Stimulated activated naive B cell treated with anti-CD40 and anti-IgM and Interleukin-4, amounts not matched to agents 10 μg/mL and 1 μg/mL and 100 μg/mL, for 72 hours (primary cell): ENCODE measurements at regions not wholly inside any gene's neighbourhood (a gene's known extent, or its start where the extent isn't known, plus 50 kb on each side); places are given as distances from the start of the nearest gene placed in this dataset.
"Not testable (repeated sequence)": the region's sequence is repeated elsewhere in the genome, so short reads cannot be mapped to it uniquely, and the experiment has no call there.

Experiments
- ATAC-seq, 2 donors: fragments of 150-1000 bp; cut with Tn5 transposase; replicated peaks; 2 replicates each; pipeline ENCODE4 v1.10.0; 2021; ENCODE audit warnings: moderate library complexity in 1 of 2
- DNase-seq: peaks from one replicate; pipeline ENCODE4 v3.0.0; 2021
- H3K27ac Mint-ChIP-seq: one replicate; pipeline ENCODE4 v1.8.0; 2022; ENCODE audit warnings: mild to moderate bottlenecking, mixed read lengths
- H3K27me3 Mint-ChIP-seq, 2 donors: one replicate each; pipeline ENCODE4 v1.8.0; 2022; ENCODE audit warnings: mixed read lengths in 2 of 2
- H3K36me3 Mint-ChIP-seq, 2 donors: one replicate each; pipeline ENCODE4 v1.8.0; 2022; ENCODE audit warnings: mixed read lengths in 2 of 2, mild to moderate bottlenecking in 1 of 2
- H3K4me1 Mint-ChIP-seq, 2 donors: one replicate each; pipeline ENCODE4 v1.8.0; 2022; ENCODE audit warnings: mixed read lengths in 2 of 2, mild to moderate bottlenecking in 1 of 2
- H3K4me3 Mint-ChIP-seq, 2 donors: one replicate each; pipeline ENCODE4 v1.8.0; 2022; ENCODE audit warnings: mild to moderate bottlenecking in 2 of 2, mixed read lengths in 2 of 2, moderate library complexity in 1 of 2
- H3K9me3 Mint-ChIP-seq, 2 donors: one replicate each; pipeline ENCODE4 v1.8.0; 2022; ENCODE audit warnings: mixed read lengths in 2 of 2, mild to moderate bottlenecking in 1 of 2

- no peak for ATAC-seq
- Mint-ChIP-seq H3K4me3 (no peak overlapping the region), H3K27ac (no peak overlapping the region), H3K27me3 (no peaks in the 10 kb centered on the region), H3K4me1 (no peaks in the 10 kb centered on the region), H3K36me3 (no peaks in the 10 kb centered on the region), H3K9me3 (no peaks in the 10 kb centered on the region)
- no peak for DNase-seq
Measured at GRCh38 chr1:229864686-229865230, 202.3 kb upstream of the GALNT2 start.

GRCh38 chr1:229865321-229865720 lies 201.7 kb upstream of the GALNT2 start:
- DNase-seq, H3K36me3 Mint-ChIP-seq, ATAC-seq, H3K4me1 Mint-ChIP-seq, H3K4me3 Mint-ChIP-seq, H3K27ac Mint-ChIP-seq, H3K27me3 Mint-ChIP-seq, H3K9me3 Mint-ChIP-seq: not testable (repeated sequence)

DNA sequence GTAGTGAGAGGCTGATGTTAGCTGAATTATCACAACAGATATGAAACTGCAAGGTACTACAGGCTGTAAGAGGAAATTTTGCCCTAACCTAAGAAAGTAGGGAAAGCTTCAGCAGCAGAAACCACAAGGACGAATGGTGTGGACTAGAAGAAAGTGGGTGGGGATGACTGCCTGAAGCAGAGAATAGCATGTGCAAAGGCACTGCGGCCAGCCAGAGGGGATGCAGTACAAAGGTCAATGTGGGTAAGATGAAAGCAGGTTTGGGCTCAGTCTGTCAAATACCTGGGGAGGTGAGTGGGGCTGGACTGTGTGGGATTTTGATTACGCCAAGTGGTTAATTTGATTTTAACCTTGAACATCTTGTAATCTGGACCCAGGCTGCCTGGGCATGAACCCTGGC lies 199.3 kb upstream of the GALNT2 start:
- no peaks in the 10 kb centered on the region for H3K36me3 Mint-ChIP-seq
- H3K4me1 Mint-ChIP-seq = no peaks in the 10 kb centered on the region
- H3K4me3 Mint-ChIP-seq = no peak overlapping the region
- H3K27ac Mint-ChIP-seq = no peak overlapping the region
- no peak for ATAC-seq
- DNase-seq = no peak
- peaks cover 0 to 5% of the 10 kb centered on the region in 2 donors for H3K27me3 Mint-ChIP-seq
- no peaks in the 10 kb centered on the region for H3K9me3 Mint-ChIP-seq

DNA sequence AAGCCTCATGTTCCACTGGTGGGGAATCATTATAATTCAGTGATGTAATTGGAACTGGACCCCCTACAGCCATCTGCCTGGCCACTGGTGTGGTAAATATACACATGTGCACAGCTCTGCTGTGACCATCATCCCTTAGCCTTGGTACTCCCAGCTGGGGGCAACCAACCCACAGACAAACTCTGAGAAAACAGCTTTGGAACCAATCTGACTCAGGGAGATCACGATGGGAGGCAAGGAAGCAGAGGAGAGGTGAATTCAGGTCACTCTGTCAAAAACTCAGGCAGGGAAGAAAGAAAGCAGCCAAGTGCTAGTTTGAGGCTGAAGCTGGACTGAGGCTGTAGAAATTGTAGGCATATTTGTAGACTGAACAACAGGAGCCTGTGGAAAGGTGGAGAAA lies 197.8 kb upstream of the GALNT2 start:
- H3K4me1 Mint-ChIP-seq = no peaks in the 10 kb centered on the region
- ATAC-seq (no peak), DNase-seq (no peak)
- H3K36me3 Mint-ChIP-seq = no peaks in the 10 kb centered on the region
- peaks cover 0 to 5% of the 10 kb centered on the region in 2 donors for H3K27me3 Mint-ChIP-seq
- H3K9me3 Mint-ChIP-seq = no peaks in the 10 kb centered on the region
- no peak overlapping the region for H3K27ac Mint-ChIP-seq
- H3K4me3 Mint-ChIP-seq = no peak overlapping the region

GRCh38 chr1:229869687-229870086 lies 197.4 kb upstream of the GALNT2 start:
- DNase-seq = no peak
- Mint-ChIP-seq H3K4me1 (no peaks in the 10 kb centered on the region), H3K27me3 (peaks cover 0 to 5% of the 10 kb centered on the region in 2 donors), H3K36me3 (no peaks in the 10 kb centered on the region), H3K4me3 (no peak overlapping the region), H3K9me3 (no peaks in the 10 kb centered on the region), H3K27ac (no peak overlapping the region)
- no peak for ATAC-seq

- no peak for ATAC-seq
- H3K4me3 Mint-ChIP-seq = no peak overlapping the region
- H3K4me1 Mint-ChIP-seq = no peaks in the 10 kb centered on the region
- H3K36me3 Mint-ChIP-seq = no peaks in the 10 kb centered on the region
- no peak overlapping the region for H3K27ac Mint-ChIP-seq
- H3K27me3 Mint-ChIP-seq = peaks cover 0 to 5% of the 10 kb centered on the region in 2 donors
- H3K9me3 Mint-ChIP-seq = no peaks in the 10 kb centered on the region
- no peak for DNase-seq
Measured at GRCh38 chr1:229870381-229870780, 196.7 kb upstream of the GALNT2 start.

DNA sequence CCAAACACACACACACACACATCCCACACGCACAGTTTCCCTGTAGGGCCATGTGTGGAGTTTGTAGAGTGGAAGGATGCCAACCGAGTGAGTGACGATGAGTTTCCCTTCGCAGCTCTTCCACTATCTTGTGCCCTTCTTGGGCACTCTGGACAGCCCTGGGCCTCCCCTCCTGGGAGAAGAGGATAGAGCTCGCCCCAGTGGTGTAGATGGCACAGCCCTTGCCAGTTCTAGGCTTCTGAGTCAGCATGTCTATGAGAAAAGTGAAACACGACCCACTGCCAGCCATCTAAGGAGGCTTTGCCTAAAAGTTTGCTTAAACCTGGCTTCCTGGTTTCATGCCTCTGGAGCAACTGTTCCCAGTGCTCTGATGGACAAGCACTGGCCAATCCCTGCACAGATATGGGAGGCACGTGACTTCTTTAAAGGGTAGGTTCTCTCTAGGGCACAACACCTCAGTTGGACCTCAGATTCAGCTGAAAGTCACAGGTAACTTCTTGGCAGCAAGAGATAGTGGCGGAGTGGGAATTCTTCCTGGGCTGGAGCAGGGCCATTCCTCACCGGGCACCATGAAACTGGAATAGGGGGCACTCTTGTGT lies 195.9 kb upstream of the GALNT2 start:
- no peaks in the 10 kb centered on the region for H3K36me3 Mint-ChIP-seq
- peaks cover 0 to 5% of the 10 kb centered on the region in 2 donors for H3K27me3 Mint-ChIP-seq
- no peak overlapping the region for H3K4me3 Mint-ChIP-seq
- no peaks in the 10 kb centered on the region for H3K4me1 Mint-ChIP-seq
- H3K9me3 Mint-ChIP-seq = no peaks in the 10 kb centered on the region
- no peak overlapping the region for H3K27ac Mint-ChIP-seq
- no peak for DNase-seq
- no peak for ATAC-seq

- DNase-seq = no peak
- Mint-ChIP-seq H3K4me3 (no peak overlapping the region), H3K36me3 (no peaks in the 10 kb centered on the region), H3K27ac (no peak overlapping the region), H3K9me3 (no peaks in the 10 kb centered on the region), H3K4me1 (peaks cover 0 to 1% of the 10 kb centered on the region in 2 donors), H3K27me3 (peaks cover 5% of the 10 kb centered on the region in 2 donors)
- no peak for ATAC-seq
Measured at GRCh38 chr1:229874136-229874535, 192.9 kb upstream of the GALNT2 start.

- ATAC-seq (peak; percentile 42 to 58), DNase-seq (no peak)
- no peaks in the 10 kb centered on the region for H3K9me3 Mint-ChIP-seq
- peaks cover 5% of the 10 kb centered on the region in 2 donors for H3K27me3 Mint-ChIP-seq
- H3K27ac Mint-ChIP-seq = no peak overlapping the region
- H3K4me1 Mint-ChIP-seq = peaks cover 0 to 1% of the 10 kb centered on the region in 2 donors
- H3K36me3 Mint-ChIP-seq = no peaks in the 10 kb centered on the region
- H3K4me3 Mint-ChIP-seq = no peak overlapping the region
Measured at GRCh38 chr1:229874609-229875008, 192.4 kb upstream of the GALNT2 start.

- Mint-ChIP-seq H3K27ac (no peak overlapping the region), H3K27me3 (peaks cover 5% of the 10 kb centered on the region in 2 donors), H3K4me1 (peaks cover 0 to 1% of the 10 kb centered on the region in 2 donors), H3K36me3 (no peaks in the 10 kb centered on the region), H3K9me3 (no peaks in the 10 kb centered on the region), H3K4me3 (no peak overlapping the region)
- ATAC-seq (no peak), DNase-seq (no peak)
Measured at GRCh38 chr1:229875086-229875485, 192.0 kb upstream of the GALNT2 start.

DNA sequence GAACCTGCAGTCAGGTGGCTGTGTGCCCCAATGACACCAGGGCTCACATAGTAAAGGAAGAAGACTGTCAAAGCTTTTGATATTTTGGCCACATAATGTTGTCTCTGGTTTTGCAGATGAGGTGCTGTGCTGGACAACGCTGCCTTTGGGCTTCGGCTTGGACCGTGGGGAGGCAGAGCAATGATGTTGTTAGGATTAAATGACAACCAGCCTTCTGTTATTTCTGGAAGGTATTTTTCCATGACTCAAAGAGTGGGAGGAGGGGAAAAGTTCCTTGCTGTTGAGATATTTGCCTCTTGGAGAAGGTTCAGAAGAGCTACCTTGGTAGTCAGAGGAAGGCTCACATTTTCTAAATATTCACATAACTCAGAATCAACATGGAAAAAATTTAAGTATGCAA lies 187.3 kb upstream of the GALNT2 start:
- ATAC-seq (no peak), DNase-seq (no peak)
- H3K27me3 Mint-ChIP-seq = peaks cover 11 to 12% of the 10 kb centered on the region in 2 donors
- H3K4me3 Mint-ChIP-seq = no peak overlapping the region
- H3K4me1 Mint-ChIP-seq = peaks cover 1 to 6% of the 10 kb centered on the region in 2 donors
- H3K36me3 Mint-ChIP-seq = no peaks in the 10 kb centered on the region
- no peaks in the 10 kb centered on the region for H3K9me3 Mint-ChIP-seq
- H3K27ac Mint-ChIP-seq = no peak overlapping the region

- DNase-seq (no peak), ATAC-seq (no peak)
- Mint-ChIP-seq H3K27ac (no peak overlapping the region), H3K4me1 (peaks cover 1 to 6% of the 10 kb centered on the region in 2 donors), H3K36me3 (no peaks in the 10 kb centered on the region), H3K27me3 (peaks cover 11 to 12% of the 10 kb centered on the region in 2 donors), H3K9me3 (no peaks in the 10 kb centered on the region), H3K4me3 (no peak overlapping the region)
Measured at GRCh38 chr1:229880271-229881170, 186.5 kb upstream of the GALNT2 start.

DNA sequence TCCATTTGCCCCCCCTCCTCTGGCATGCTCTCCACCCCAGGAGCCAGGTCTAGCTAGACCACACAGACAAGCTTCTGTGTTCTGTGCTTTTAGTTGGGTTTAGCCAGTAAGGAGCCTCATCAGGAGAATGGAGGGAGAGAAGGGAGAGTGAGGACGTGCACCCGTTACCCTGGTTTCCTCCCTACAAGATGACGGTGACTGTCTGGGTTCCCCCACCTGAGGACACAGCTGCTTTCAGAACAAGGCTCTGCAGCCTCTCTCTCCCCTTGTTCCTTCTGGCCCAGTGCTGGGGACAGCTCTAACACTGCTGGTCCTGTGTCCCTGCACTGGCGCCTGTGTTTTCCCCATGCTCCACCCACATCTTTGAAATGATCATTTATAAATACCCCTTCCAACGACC lies 184.4 kb upstream of the GALNT2 start:
- H3K9me3 Mint-ChIP-seq = no peaks in the 10 kb centered on the region
- no peak overlapping the region for H3K4me3 Mint-ChIP-seq
- DNase-seq (no peak), ATAC-seq (no peak)
- peaks cover 1 to 6% of the 10 kb centered on the region in 2 donors for H3K4me1 Mint-ChIP-seq
- H3K27me3 Mint-ChIP-seq = peaks cover 10 to 16% of the 10 kb centered on the region in 2 donors
- no peaks in the 10 kb centered on the region for H3K36me3 Mint-ChIP-seq
- H3K27ac Mint-ChIP-seq = no peak overlapping the region

DNA sequence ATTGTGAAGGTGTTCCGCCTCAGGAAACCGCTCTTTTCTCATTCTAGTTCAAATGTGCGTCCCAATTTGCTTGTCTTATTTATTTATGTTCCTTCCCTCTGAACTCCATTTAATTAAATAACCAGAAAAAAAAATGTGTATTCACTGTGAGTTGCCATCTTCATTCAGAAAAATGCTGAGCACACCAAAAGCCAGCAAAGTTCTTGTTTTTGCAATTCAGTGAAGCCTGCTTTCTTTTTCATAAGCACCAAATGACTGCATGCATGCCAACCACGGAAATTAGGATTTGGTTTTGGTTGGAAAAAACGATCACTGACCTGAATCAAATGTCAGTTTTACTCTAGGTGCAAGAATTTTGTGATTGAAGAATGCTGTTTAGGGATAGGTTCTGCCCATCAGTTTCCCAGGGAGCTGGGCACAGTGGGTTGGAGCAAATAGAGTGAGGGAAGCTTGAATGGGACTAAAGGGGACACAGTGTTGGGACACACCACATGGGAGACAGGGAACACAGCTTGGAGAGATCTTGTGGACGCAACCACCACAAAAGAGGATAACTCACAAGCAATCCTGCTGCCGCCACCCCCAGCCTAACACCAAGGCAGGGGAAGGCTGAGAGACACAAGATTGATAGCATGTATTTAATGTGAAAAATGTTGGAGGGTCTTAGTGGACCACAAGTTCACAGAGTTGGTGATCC lies 183.4 kb upstream of the GALNT2 start:
- Mint-ChIP-seq H3K9me3 (no peaks in the 10 kb centered on the region), H3K27ac (no peak overlapping the region), H3K4me3 (no peak overlapping the region), H3K27me3 (peaks cover 7 to 16% of the 10 kb centered on the region in 2 donors), H3K4me1 (peaks cover 1 to 6% of the 10 kb centered on the region in 2 donors), H3K36me3 (no peaks in the 10 kb centered on the region)
- ATAC-seq = no peak
- no peak for DNase-seq
